MM.1S (cell line): ENCODE measurements at regions not wholly inside any gene's neighbourhood (a gene's known extent, or its start where the extent isn't known, plus 50 kb on each side); places are given as distances from the start of the nearest gene placed in this dataset.

Source experiments
- CTCF ChIP-seq: fragments of 300-600 bp; sonication (generic); IDR thresholded peaks from 2 replicates; pipeline ENCODE4 v1.5.1; 2016; ENCODE audit warnings: antibody characterized with exemption, low read length, mixed read lengths
- EZH2 ChIP-seq: fragments of 300-600 bp; sonication (generic); optimal IDR thresholded peaks from 2 replicates; pipeline ENCODE3; 2017; ENCODE audit warnings: low read depth, mild to moderate bottlenecking, antibody characterized with exemption, low read length, mixed read lengths

DNA sequence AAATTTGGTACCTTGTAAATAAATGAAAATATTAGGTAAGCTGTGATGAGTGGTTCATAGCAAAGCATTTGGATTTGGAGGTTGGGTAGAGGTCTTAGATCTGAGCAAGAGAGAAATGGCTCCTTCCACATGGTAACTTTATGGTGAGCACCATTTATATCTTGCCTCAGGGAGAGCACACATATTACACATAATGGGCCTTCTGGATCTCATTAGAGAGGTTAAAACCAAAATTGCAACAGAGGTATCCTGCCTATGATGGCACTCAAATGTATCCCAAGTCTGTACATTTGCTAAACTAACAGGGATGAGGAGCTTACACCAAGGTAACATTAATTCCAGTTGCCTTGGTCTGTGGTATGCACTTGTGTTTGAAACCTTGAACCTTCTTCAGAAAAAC lies 87.1 kb upstream of the PUDP start:
- TF ChIP-seq CTCF (no peak), EZH2 (no peak)
